ENCODE measurements at regions not wholly inside any gene's neighbourhood (a gene's known extent, or its start where the extent isn't known, plus 50 kb on each side); places are given as distances from the start of the nearest gene placed in this dataset.

DNA sequence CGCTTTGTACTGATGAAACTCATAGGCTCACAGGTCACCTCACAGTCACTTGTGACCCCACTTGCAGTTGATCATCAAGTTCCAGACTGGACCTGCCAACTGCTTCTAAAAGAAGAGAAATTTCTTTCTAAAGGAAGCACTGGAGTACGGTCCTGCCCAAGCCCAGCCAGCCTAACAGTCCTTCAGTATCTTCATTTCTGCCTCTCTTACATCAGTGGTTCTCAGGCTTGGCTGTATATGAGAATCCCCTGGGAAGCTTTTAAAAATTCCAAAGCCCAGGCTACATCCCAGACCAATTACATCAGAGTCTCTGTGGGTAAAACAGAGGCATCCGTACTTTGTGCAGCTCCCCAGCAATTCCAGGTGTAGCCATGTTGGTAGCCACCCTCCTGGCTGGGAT, 282.1 kb downstream of the NFIB start:
- no peak overlapping the region for H3K4me3 Mint-ChIP-seq
- H3K9me3 Mint-ChIP-seq = peaks cover 3% of the 10 kb centered on the region
- CTCF ChIA-PET = no interaction called here
- H3K27me3 Mint-ChIP-seq = no peaks in the 10 kb centered on the region
- POLR2A ChIA-PET = no interaction called here
- no peak for DNase-seq
- no peaks in the 10 kb centered on the region for H3K36me3 Mint-ChIP-seq (ENCODE audit: low read depth)
- no peaks in the 10 kb centered on the region for H3K4me1 Mint-ChIP-seq
- no peak overlapping the region for H3K27ac Mint-ChIP-seq

GRCh38 chr9:14031060-14031414, 282.9 kb downstream of the NFIB start:
- Mint-ChIP-seq H3K36me3 (ENCODE audit: low read depth) (no peaks in the 10 kb centered on the region), H3K9me3 (peaks cover 3% of the 10 kb centered on the region), H3K27ac (no peak overlapping the region), H3K4me1 (no peaks in the 10 kb centered on the region), H3K27me3 (no peaks in the 10 kb centered on the region), H3K4me3 (no peak overlapping the region)
- ChIA-PET CTCF (no interaction called here), POLR2A (no interaction called here)
- DNase-seq = no peak

DNA sequence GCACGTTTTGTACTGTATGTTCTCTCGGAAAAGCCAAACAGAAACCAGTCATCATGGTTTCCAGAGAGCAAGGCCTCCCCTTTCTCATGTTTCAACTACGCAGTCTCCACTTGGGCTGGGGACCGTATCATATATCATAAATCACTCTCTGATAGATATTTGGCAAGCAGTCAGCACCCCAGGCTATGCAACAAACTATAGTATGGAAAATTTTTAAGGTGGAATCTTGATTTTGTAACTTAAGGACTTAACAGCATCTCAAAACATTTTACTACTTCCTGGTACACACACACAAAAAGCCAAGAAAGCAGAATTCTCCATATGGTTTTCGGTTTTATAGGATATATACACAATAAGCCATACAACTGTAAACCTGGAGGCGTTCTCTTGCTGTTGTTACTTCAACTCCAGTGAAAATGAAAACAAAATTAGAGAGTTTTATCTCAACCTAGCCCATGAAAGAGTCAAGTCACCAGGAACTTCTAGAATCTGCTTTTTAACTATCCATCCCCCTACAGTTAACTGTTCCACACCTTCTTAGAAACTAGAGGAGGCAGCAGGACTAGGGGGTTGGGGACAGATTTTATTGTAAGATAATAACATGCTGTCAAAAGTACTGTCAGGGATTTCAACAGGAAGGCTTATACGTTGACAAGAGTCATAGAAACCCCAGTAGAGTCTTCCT, 283.4 kb downstream of the NFIB start:
- Mint-ChIP-seq H3K36me3 (ENCODE audit: low read depth) (no peaks in the 10 kb centered on the region), H3K27ac (no peak overlapping the region), H3K4me1 (no peaks in the 10 kb centered on the region), H3K4me3 (no peak overlapping the region), H3K27me3 (no peaks in the 10 kb centered on the region), H3K9me3 (peaks cover 3% of the 10 kb centered on the region)
- DNase-seq = no peak
- ChIA-PET CTCF (no interaction called here), POLR2A (no interaction called here)

- no peak overlapping the region for H3K27ac Mint-ChIP-seq
- DNase-seq = no peak
- no peak overlapping the region for H3K4me3 Mint-ChIP-seq
- H3K36me3 Mint-ChIP-seq (ENCODE audit: low read depth) = no peaks in the 10 kb centered on the region
- no peaks in the 10 kb centered on the region for H3K4me1 Mint-ChIP-seq
- POLR2A ChIA-PET = no interaction called here
- CTCF ChIA-PET = no interaction called here
- H3K9me3 Mint-ChIP-seq = peaks cover 3% of the 10 kb centered on the region
- H3K27me3 Mint-ChIP-seq = no peaks in the 10 kb centered on the region
Observed at GRCh38 chr9:14029806-14030374, 284.1 kb downstream of the NFIB start.

DNA sequence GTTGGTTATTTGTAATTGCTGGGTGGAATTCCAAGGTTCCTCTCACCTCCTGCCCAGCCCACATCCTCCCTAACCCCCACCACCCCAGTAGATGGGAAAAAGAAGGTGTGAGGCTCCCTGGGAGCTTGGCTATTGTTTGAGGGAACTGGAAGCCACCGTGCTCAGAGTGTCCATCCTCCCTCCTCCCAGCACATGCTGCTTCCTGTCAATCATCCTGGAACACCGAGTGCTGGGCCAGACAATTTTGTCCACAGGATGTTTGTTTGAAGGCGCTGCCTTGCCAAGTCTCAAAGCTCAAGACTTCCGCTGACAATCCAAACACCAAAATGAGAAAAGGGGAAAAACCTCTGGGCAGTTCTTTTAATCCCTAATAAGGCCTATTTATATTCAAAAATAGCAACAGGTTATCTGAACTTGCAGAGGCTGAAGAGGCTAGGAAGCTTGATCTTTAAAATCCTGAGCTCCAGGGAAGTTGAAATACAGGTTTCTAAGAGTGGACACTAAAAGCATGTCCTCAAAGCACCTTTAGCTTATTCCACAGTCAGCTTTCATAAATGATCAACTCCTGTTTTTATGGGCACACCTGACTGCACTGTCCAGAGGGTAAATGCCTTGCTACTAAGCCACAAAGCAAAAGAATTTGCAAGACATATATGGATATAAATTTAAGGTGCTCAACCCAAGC, 286.7 kb downstream of the NFIB start:
- ChIA-PET CTCF (no interaction called here), POLR2A (no interaction called here)
- Mint-ChIP-seq H3K36me3 (ENCODE audit: low read depth) (no peaks in the 10 kb centered on the region), H3K4me3 (no peak overlapping the region), H3K9me3 (peaks cover 6% of the 10 kb centered on the region), H3K27ac (no peak overlapping the region), H3K4me1 (no peaks in the 10 kb centered on the region), H3K27me3 (no peaks in the 10 kb centered on the region)
- no peak for DNase-seq

- Mint-ChIP-seq H3K4me1 (no peaks in the 10 kb centered on the region), H3K27ac (no peak overlapping the region), H3K4me3 (no peak overlapping the region), H3K9me3 (peaks cover 4% of the 10 kb centered on the region), H3K36me3 (ENCODE audit: low read depth) (no peaks in the 10 kb centered on the region), H3K27me3 (no peaks in the 10 kb centered on the region)
- DNase-seq = no peak
- CTCF ChIA-PET = no interaction called here
- POLR2A ChIA-PET = no interaction called here
Observed at GRCh38 chr9:14025741-14026140, 288.2 kb downstream of the NFIB start.

GRCh38 chr9:14023285-14023684, 290.7 kb downstream of the NFIB start:
- Mint-ChIP-seq H3K4me1 (no peaks in the 10 kb centered on the region), H3K9me3 (peaks cover 4% of the 10 kb centered on the region), H3K27me3 (no peaks in the 10 kb centered on the region), H3K36me3 (ENCODE audit: low read depth) (no peaks in the 10 kb centered on the region), H3K27ac (no peak overlapping the region), H3K4me3 (no peak overlapping the region)
- ChIA-PET CTCF (no interaction called here), POLR2A (no interaction called here)
- DNase-seq = no peak

GRCh38 chr9:14021871-14022525, 291.9 kb downstream of the NFIB start:
- Mint-ChIP-seq H3K27me3 (no peaks in the 10 kb centered on the region), H3K36me3 (ENCODE audit: low read depth) (no peaks in the 10 kb centered on the region), H3K4me3 (no peak overlapping the region), H3K4me1 (no peaks in the 10 kb centered on the region), H3K27ac (no peak overlapping the region), H3K9me3 (peaks cover 4% of the 10 kb centered on the region)
- CTCF ChIA-PET = no interaction called here
- no peak for DNase-seq
- POLR2A ChIA-PET = no interaction called here

GRCh38 chr9:14018081-14018480, 295.9 kb downstream of the NFIB start:
- POLR2A ChIA-PET = no interaction called here
- no peak for DNase-seq
- Mint-ChIP-seq H3K4me1 (no peaks in the 10 kb centered on the region), H3K27ac (no peak overlapping the region), H3K9me3 (peaks cover 4% of the 10 kb centered on the region), H3K27me3 (no peaks in the 10 kb centered on the region), H3K4me3 (no peak overlapping the region), H3K36me3 (ENCODE audit: low read depth) (no peaks in the 10 kb centered on the region)
- CTCF ChIA-PET = no interaction called here

GRCh38 chr9:14014744-14015143, 299.2 kb downstream of the NFIB start:
- no peaks in the 10 kb centered on the region for H3K36me3 Mint-ChIP-seq (ENCODE audit: low read depth)

DNA sequence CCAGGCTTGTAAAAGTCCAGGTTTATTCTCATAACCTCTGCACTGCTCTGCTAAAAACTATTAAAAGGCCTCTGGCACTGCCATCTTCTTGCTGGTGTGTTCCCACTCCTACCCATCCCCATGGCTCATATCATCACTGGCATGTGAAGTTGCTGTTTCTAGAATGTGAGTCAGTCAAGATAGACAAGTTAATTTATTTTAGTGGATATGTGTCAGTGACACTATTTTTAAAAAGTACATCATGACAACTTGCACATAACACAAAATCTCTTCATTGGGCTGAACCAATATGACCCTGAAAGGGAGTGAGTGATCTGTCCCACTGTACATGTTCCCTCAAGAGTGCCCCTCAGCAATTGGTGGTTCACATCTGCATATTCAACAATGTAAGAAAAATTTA, 299.7 kb downstream of the NFIB start:
- DNase-seq = no peak
- H3K27ac Mint-ChIP-seq = no peak overlapping the region
- H3K4me3 Mint-ChIP-seq = no peak overlapping the region
- no peaks in the 10 kb centered on the region for H3K27me3 Mint-ChIP-seq
- CTCF ChIA-PET = no interaction called here
- POLR2A ChIA-PET = no interaction called here
- H3K4me1 Mint-ChIP-seq = no peaks in the 10 kb centered on the region
- peaks cover 4% of the 10 kb centered on the region for H3K9me3 Mint-ChIP-seq
- H3K36me3 Mint-ChIP-seq (ENCODE audit: low read depth) = no peaks in the 10 kb centered on the region

More at GRCh38 chr9:14014744-14015143, 299.2 kb downstream of the NFIB start:
- POLR2A ChIA-PET = no interaction called here
- no peak for DNase-seq
- Mint-ChIP-seq H3K27me3 (no peaks in the 10 kb centered on the region), H3K4me1 (no peaks in the 10 kb centered on the region), H3K9me3 (peaks cover 4% of the 10 kb centered on the region), H3K4me3 (no peak overlapping the region), H3K27ac (no peak overlapping the region)
- CTCF ChIA-PET = no interaction called here

DNA sequence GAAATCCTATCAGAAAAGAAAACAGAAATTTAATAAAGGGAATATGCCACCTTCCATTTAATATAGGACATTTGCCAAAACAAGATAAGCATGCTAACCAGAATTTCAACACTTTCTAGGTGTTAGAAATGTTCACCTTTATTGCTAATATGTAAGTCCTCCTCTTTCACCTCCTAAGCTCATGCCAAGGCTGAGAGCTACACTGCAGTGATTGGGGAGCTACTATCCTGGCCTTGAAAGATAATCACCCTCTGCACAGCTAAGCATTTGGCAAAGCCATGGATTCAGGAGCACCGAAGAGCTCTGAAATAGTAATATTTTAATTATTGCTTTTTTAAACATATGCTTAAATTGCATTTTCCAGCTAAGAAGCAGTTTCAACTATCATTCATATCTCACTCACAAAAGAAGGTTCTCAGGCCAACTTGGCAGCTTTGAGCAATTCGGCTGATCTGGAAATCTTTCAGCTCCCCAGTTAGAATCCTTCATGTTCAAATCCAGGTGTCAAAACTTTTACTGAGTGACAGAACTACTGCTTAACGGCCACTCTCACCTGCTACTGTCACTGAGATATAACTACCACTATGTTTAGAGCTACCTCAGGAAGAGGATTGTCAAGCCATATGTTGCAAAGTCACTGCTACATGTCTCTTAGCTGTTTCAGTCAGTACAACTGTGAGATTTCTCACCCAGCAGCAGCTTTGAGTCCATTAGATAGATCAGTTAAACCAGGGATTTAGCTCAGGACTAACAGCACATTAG, 302.0 kb downstream of the NFIB start:
- Mint-ChIP-seq H3K27ac (no peak overlapping the region), H3K9me3 (peaks cover 4% of the 10 kb centered on the region), H3K4me3 (no peak overlapping the region), H3K36me3 (ENCODE audit: low read depth) (no peaks in the 10 kb centered on the region), H3K4me1 (no peaks in the 10 kb centered on the region), H3K27me3 (no peaks in the 10 kb centered on the region)
- DNase-seq = no peak
- ChIA-PET CTCF (no interaction called here), POLR2A (no interaction called here)

- Mint-ChIP-seq H3K27me3 (no peaks in the 10 kb centered on the region), H3K27ac (no peak overlapping the region), H3K4me3 (no peak overlapping the region), H3K9me3 (peaks cover 8% of the 10 kb centered on the region), H3K36me3 (ENCODE audit: low read depth) (no peaks in the 10 kb centered on the region), H3K4me1 (no peaks in the 10 kb centered on the region)
- CTCF ChIA-PET = no interaction called here
- POLR2A ChIA-PET = no interaction called here
- DNase-seq = no peak
Observed at GRCh38 chr9:14007190-14007769, 306.7 kb downstream of the NFIB start.

Measured in activated CD4-positive, alpha-beta memory T cell treated with anti-CD3 and anti-CD28 coated beads, Interleukin-2, amount 10 ng/mL, durations not matched to agents 7 days and 5 days (primary cell).